Glutamatergic neuron (in vitro differentiated cells): ENCODE measurements at regions not wholly inside any gene's neighbourhood (a gene's known extent, or its start where the extent isn't known, plus 50 kb on each side); places are given as distances from the start of the nearest gene placed in this dataset.
A peak's percentile ranks its signal among the peaks of the same experiment; 100 is the strongest.

Source experiments
- DNase-seq: peaks from one replicate; pipeline ENCODE4 v3.0.0; 2022
- H3K27ac Mint-ChIP-seq: one replicate; pipeline ENCODE4 v1.8.0; 2020; ENCODE audit warnings: mild to moderate bottlenecking, mixed read lengths, inconsistent platforms; ENCODE audit not compliant: unreplicated experiment
- H3K27me3 Mint-ChIP-seq: one replicate; pipeline ENCODE4 v1.8.0; 2020; ENCODE audit warnings: mild to moderate bottlenecking, moderate library complexity, mixed read lengths, inconsistent platforms; ENCODE audit not compliant: unreplicated experiment
- H3K36me3 Mint-ChIP-seq: one replicate; pipeline ENCODE4 v1.8.0; 2020; ENCODE audit warnings: mild to moderate bottlenecking, mixed read lengths, inconsistent platforms; ENCODE audit not compliant: unreplicated experiment
- H3K4me1 Mint-ChIP-seq: one replicate; pipeline ENCODE4 v1.8.0; 2020; ENCODE audit warnings: mild to moderate bottlenecking, low read depth, mixed read lengths, inconsistent platforms; ENCODE audit not compliant: unreplicated experiment
- H3K4me3 Mint-ChIP-seq: one replicate; pipeline ENCODE4 v1.8.0; 2020; ENCODE audit warnings: mild to moderate bottlenecking, mixed read lengths, inconsistent platforms; ENCODE audit not compliant: unreplicated experiment
- H3K9me3 Mint-ChIP-seq: one replicate; pipeline ENCODE4 v1.8.0; 2020; ENCODE audit warnings: mild to moderate bottlenecking, moderate library complexity, mixed read lengths, inconsistent platforms; ENCODE audit not compliant: unreplicated experiment
- CTCF ChIP-seq: fragments of 200-600 bp; sonication (generic); IDR thresholded peaks from one replicate; pipeline ENCODE4 v1.5.0; 2021; ENCODE audit not compliant: partially characterized antibody, unreplicated experiment

GRCh38 chr7:110375068-110375467, 715.9 kb upstream of the LRRN3 start:
- Mint-ChIP-seq H3K4me1 (peaks cover 34% of the 10 kb centered on the region), H3K9me3 (no peaks in the 10 kb centered on the region), H3K4me3 (peak overlapping the region; percentile 70), H3K36me3 (no peaks in the 10 kb centered on the region), H3K27me3 (peaks cover 2% of the 10 kb centered on the region), H3K27ac (peak overlapping the region; percentile 76)
- no peak for DNase-seq
- no peak for TF ChIP-seq CTCF

- DNase-seq = no peak
- TF ChIP-seq CTCF = no peak
- Mint-ChIP-seq H3K27me3 (no peaks in the 10 kb centered on the region), H3K27ac (no peak overlapping the region), H3K9me3 (no peaks in the 10 kb centered on the region), H3K4me3 (no peak overlapping the region), H3K4me1 (no peaks in the 10 kb centered on the region), H3K36me3 (no peaks in the 10 kb centered on the region)
Observed at GRCh38 chr7:110382736-110383135, 708.2 kb upstream of the LRRN3 start.

GRCh38 chr7:110386006-110386405, 704.9 kb upstream of the LRRN3 start:
- Mint-ChIP-seq H3K4me3 (no peak overlapping the region), H3K36me3 (no peaks in the 10 kb centered on the region), H3K4me1 (no peaks in the 10 kb centered on the region), H3K27me3 (no peaks in the 10 kb centered on the region), H3K9me3 (no peaks in the 10 kb centered on the region), H3K27ac (no peak overlapping the region)
- no peak for DNase-seq
- no peak for TF ChIP-seq CTCF

- Mint-ChIP-seq H3K4me3 (no peak overlapping the region), H3K4me1 (no peaks in the 10 kb centered on the region), H3K9me3 (no peaks in the 10 kb centered on the region), H3K27me3 (no peaks in the 10 kb centered on the region), H3K36me3 (no peaks in the 10 kb centered on the region), H3K27ac (no peak overlapping the region)
- TF ChIP-seq CTCF = no peak
- DNase-seq = no peak
Observed at GRCh38 chr7:110386913-110387312, 704.0 kb upstream of the LRRN3 start.

GRCh38 chr7:110387689-110388088, 703.2 kb upstream of the LRRN3 start:
- Mint-ChIP-seq H3K9me3 (no peaks in the 10 kb centered on the region), H3K27ac (no peak overlapping the region), H3K27me3 (no peaks in the 10 kb centered on the region), H3K4me1 (no peaks in the 10 kb centered on the region), H3K36me3 (no peaks in the 10 kb centered on the region), H3K4me3 (no peak overlapping the region)
- TF ChIP-seq CTCF = no peak
- DNase-seq = no peak
